GM13976 (cell line): ENCODE measurements at regions not wholly inside any gene's neighbourhood (a gene's known extent, or its start where the extent isn't known, plus 50 kb on each side); places are given as distances from the start of the nearest gene placed in this dataset.

Experiments used
- DNase-seq: peaks from one replicate; pipeline ENCODE4 v3.0.0; 2012; ENCODE audit warnings: low spot score
- in situ Hi-C: fragments of 300-500 bp; cut with MboI; formaldehyde crosslinking; loops from one replicate; pipeline ENCODE4 v1.12.0; 2022; ENCODE audit warnings: low sequenced_read_pairs, mixed read lengths, inconsistent platforms; ENCODE audit not compliant: unreplicated experiment
- TF ChIP-seq, protein P1 (sequence below): IDR thresholded peaks from 2 replicates; pipeline ENCODE4 v1.5.1; 2012; ENCODE audit warnings: borderline replicate concordance, mild to moderate bottlenecking; ENCODE audit not compliant: insufficient read depth; ENCODE audit errors: extremely low read depth, missing control alignments, control extremely low read depth

DNA sequence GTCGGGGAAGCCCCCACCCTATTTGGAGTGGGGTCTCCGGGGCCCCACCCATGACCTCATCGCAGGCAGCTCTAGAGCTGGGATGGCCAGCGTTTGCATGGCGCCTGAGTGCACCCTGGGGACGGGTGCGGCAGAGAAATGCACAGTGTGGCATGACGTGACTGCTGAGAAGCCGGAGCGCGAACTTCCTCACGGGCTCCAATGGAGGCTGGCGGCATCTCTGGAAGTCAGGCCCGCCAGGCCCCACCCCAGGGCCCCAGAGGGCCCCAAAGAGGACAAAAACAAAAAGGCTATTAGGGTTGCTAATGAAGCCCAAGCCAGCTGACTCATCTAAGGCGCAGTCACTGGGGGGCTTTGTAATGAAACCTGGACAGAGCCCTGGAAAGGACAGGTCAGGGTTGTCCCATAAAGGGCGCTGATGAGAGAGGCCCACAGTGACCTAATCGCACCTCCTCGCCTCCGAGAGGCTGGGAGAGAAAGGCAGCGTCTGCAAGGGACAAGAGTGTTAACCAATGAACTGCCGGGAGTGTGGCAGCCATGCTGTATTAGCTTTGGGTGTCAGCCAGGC, 86.0 kb upstream of the C1QTNF7 start:
- TF ChIP-seq, protein P1, sequence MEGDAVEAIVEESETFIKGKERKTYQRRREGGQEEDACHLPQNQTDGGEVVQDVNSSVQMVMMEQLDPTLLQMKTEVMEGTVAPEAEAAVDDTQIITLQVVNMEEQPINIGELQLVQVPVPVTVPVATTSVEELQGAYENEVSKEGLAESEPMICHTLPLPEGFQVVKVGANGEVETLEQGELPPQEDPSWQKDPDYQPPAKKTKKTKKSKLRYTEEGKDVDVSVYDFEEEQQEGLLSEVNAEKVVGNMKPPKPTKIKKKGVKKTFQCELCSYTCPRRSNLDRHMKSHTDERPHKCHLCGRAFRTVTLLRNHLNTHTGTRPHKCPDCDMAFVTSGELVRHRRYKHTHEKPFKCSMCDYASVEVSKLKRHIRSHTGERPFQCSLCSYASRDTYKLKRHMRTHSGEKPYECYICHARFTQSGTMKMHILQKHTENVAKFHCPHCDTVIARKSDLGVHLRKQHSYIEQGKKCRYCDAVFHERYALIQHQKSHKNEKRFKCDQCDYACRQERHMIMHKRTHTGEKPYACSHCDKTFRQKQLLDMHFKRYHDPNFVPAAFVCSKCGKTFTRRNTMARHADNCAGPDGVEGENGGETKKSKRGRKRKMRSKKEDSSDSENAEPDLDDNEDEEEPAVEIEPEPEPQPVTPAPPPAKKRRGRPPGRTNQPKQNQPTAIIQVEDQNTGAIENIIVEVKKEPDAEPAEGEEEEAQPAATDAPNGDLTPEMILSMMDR: no peak
- in situ Hi-C loops: no loop called here
- no peak for DNase-seq

DNA sequence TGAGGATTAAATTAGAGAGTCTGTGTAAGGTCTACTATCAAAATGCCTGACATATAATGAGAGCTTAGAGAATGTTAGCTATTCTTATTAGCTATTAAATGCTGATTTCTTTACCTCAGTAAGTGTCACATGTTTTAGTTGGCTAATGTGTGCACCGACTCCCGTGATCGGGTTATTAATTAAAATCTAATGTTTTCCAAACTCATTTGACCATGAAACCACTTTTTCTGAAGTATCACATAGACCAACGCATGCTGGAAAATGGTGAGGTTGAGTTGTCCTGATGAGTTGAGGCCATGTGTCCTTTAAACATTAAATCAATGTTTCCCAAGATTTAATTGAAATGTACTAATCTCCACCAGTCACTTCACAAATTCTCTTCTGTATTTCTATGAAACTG, 84.8 kb upstream of the C1QTNF7 start:
- no peak for DNase-seq
- TF ChIP-seq, protein P1: no peak
- in situ Hi-C loops: no loop called here

DNA sequence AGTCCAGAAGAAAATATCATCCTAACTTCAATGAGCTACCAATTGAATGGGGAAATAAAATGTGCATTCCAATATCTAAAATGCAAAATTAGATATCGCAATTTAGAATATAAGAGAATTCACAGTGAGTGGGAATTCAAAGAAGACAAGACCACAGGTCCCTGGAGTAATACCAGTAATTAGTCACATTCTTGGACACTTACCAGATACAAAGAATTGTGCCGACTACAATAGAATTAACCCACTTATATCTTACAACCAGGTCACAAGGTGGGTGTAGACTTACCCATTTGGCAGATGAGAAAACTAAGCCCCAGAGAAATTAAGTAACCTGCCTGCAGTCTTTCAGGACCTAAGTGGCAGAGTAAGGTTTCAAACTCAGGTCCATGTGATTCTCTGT, 84.3 kb upstream of the C1QTNF7 start:
- TF ChIP-seq, protein P1: no peak
- DNase-seq: no peak
- in situ Hi-C loops: no loop called here

DNA sequence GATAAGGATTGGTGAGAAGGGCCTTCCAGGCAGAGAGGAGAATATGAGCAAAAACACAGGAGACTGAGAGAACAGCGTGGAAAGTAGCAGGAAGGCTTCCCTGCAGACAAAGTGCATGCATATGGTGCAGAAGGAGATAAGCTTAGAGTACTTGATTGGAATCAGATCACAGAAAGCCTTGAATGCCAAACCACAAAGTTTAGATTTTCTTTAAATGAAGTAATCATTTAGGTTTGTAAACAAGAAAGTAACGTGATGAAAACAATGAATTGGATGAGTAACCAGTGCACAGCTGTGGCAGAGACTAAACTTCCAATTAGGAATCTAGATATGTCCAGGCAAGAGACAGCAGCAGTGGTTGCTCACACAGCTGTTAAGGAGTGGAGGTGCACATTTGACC, 83.8 kb upstream of the C1QTNF7 start:
- no peak for DNase-seq
- TF ChIP-seq, protein P1: no peak
- in situ Hi-C loops: no loop called here

DNA sequence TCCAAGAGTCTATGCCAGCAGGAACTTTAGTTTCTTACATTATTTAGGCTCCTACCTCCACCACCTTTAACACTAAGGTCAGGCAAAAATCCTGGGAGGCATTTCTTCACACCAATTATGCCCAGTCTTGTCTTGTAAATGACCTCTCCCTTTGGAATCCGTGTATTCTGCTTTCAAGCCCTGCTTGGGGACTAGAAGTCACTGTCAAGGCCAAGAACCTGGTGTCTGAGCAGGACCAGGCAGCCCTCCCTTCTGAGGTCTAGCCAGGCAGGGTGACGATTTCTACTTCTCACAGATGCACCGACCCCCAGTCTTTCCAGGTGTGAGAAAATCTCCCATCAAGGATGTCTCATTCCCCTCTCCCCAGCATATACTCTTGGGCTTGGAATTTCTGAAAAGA, 82.7 kb upstream of the C1QTNF7 start:
- in situ Hi-C loops: no loop called here
- no peak for DNase-seq
- TF ChIP-seq, protein P1: no peak

DNA sequence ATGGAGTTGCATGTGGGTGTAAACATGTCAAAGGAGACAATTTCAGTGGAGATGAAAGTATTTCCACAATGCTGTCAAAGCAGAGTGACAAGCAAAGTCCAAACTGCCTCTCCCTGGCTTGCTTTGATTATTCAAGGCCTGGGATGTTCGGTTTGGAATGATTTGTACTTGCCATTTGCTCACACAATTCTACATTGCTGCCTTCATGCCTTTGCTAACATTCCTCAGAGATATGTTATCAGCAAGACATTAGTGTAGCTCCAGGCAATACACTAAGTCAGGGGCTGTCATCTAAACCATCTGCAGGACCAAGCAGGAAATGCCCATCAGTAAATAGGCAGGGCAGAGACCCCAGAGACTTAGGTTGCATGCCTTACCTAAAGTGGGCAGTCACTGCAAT, 79.6 kb upstream of the C1QTNF7 start:
- in situ Hi-C loops: no loop called here
- DNase-seq: no peak
- TF ChIP-seq, protein P1: no peak

DNA sequence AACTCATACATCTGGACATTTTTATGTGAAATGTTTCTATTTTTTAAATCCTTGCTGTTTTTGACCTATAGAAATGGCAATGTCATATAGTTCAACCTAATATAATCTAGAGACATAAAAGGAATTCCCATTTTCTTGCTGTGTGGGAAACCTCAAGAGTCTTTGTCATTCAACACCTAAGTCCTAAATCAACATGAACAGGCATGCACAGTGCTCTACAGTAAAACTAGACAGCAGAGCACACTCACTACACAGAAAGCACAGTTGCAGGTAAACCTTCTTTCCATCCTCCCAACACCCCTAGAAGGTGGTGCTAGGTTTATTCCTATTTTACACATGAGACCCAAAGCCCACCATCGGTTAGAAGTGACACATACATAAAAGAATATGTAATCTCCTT, 79.1 kb upstream of the C1QTNF7 start:
- DNase-seq: no peak
- in situ Hi-C loops: no loop called here
- TF ChIP-seq, protein P1: no peak
